DMS53 (cell line): ENCODE measurements at regions not wholly inside any gene's neighbourhood (a gene's known extent, or its start where the extent isn't known, plus 50 kb on each side); places are given as distances from the start of the nearest gene placed in this dataset.
A peak's percentile ranks its signal among the peaks of the same experiment; 100 is the strongest.
"Not testable (repeated sequence)": the region's sequence is repeated elsewhere in the genome, so short reads cannot be mapped to it uniquely, and the experiment has no call there.

Experiments used
- DNase-seq: peaks from one replicate; lab custom pipeline; 2025; lab: John Stamatoyannopoulos, UW

- DNase-seq: not testable (repeated sequence)
Measured at GRCh38 chr1:85520826-85521820, 56.2 kb upstream of the DDAH1 start.

DNA sequence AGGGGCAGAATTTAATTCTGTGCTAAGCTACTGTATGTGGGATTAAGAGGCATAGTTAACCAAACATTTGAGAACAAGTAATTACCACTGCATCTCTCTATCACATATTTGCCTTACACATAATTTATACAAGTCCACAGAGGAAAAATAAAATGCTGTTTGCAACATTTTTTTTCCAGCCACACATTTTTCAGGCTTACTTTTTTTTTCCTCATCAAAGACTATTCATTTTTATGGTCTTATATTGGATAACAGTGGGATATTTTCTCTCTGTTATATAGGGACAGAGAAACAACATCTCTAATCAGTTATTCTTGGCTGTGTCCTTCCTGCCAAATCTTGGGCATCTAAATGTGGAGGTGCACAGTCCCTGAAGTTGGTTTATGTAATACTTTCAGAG, 57.5 kb upstream of the DDAH1 start:
- DNase-seq: not testable (repeated sequence)

- DNase-seq: not testable (repeated sequence)
Measured at GRCh38 chr1:85523061-85523460, 57.5 kb upstream of the CCN1 start.

GRCh38 chr1:85524281-85524886, 56.2 kb upstream of the CCN1 start:
- DNase-seq: not testable (repeated sequence)

GRCh38 chr1:85525591-85525991, 55.0 kb upstream of the CCN1 start:
- DNase-seq: not testable (repeated sequence)

GRCh38 chr1:85526216-85526615, 54.3 kb upstream of the CCN1 start:
- DNase-seq: not testable (repeated sequence)

DNA sequence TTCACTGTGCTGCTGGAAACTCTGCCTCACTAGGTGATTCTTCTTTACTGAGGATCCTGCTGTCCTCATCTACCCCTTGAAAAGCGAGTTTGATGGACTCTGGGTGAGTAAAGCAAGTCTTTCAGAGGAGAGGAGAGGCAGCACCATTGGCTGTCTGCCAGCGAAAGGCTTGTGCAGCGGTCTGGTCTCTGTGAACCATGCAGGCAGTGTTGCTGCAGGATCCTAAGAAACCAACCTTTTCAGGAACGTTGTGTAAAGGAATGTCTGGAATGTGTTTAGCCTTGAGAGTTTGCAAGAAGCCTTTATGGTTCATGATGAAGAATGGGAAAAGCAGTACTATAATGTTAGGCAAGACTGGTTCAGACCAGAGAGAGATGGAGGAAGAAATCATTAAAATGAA, 53.4 kb upstream of the CCN1 start:
- DNase-seq: peak; percentile 33
